GM12892 (cell line): ENCODE measurements at regions not wholly inside any gene's neighbourhood (a gene's known extent, or its start where the extent isn't known, plus 50 kb on each side); places are given as distances from the start of the nearest gene placed in this dataset.

Experiments used
- POLR2A ChIP-seq: IDR thresholded peaks from 2 replicates; pipeline ENCODE4 v1.6.1; 2011; ENCODE audit warnings: low read depth, low read length, control low read depth
- POLR2AphosphoS5 ChIP-seq: IDR thresholded peaks from 2 replicates; pipeline ENCODE4 v1.6.1; 2011; ENCODE audit warnings: low read depth, low read length, control low read depth
- TAF1 ChIP-seq: IDR thresholded peaks from 2 replicates; pipeline ENCODE4 v1.6.1; 2011; ENCODE audit warnings: low read depth, mild to moderate bottlenecking, control low read depth, low read length, borderline replicate concordance

DNA sequence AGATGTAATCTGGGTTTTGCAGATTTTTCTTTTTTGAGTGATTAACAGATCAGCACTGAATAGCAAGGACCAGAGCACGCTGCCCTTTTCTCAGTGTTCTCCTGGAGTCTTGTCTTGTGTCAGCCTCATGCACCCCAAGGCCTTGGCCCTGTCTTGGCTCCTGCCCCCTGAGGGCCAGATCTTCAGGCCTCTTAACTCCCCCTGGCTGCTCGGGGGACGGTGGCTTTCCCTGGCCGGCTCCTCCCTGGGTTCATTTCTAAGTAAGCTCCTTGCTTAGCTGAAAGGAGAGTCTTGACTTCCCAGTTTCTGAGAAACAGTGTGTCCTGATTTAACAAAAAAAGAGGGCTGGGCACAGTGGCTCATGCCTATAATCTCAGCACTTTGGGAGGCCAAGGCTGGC lies 1139.3 kb downstream of the BRD1 start:
- TF ChIP-seq POLR2A = no peak
- TF ChIP-seq POLR2AphosphoS5 = no peak
- TF ChIP-seq TAF1 = no peak
